Skin of body (tissue), 1 donor: ENCODE measurements at regions not wholly inside any gene's neighbourhood (a gene's known extent, or its start where the extent isn't known, plus 50 kb on each side); places are given as distances from the start of the nearest gene placed in this dataset.

Source experiments
- DNase-seq: peaks from one replicate; lab custom pipeline; 2025; lab: John Stamatoyannopoulos, UW

GRCh38 chr5:68450245-68450852 is 234.8 kb downstream of the PIK3R1 start:
- DNase-seq, result no peak

- DNase-seq, result no peak
Observed at GRCh38 chr5:68452286-68452685, 236.7 kb downstream of the PIK3R1 start.

- DNase-seq, result no peak
Observed at GRCh38 chr5:68454172-68454571, 238.6 kb downstream of the PIK3R1 start.

- DNase-seq, result no peak
Observed at GRCh38 chr5:68454766-68455165, 239.2 kb downstream of the PIK3R1 start.

DNA sequence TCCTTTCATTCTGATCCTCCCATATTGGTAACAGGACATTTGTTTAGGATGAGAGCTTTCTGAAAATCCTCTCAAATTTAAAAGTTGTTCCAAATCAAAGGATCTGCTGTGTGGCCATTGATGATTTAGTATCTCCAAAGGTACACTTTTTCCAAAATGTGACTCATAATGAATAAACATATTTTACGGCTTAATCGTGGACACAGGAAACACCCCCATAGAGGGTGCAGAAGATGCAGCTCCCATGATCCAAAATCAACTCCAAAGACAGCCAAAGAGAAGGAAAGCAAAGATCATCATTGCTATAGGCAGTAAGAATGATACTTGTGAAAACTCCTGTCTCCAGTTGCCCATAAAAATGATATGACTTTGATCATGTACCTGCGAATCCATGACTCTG is 239.7 kb downstream of the PIK3R1 start:
- no peak for DNase-seq

DNA sequence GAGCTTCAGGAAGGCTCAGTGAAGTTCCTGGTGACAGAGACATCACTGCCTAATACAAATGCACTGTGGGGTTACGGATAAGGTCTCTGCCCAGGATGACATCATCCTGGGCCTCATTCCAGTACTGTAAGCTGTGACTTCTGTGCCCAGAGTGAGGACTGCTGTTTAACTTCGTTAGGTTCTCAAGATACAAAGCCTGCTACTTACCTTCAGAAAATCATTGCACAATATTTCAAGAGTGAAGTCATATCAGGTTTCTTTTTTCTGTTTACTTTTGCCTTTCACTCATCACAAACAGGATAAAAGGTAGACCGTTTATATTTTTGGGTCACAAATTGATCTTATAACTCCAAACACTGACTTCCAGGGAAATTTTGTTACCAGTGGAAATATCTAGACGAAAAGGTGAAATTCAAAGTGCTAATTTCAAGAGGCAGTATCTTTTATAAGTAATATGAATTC is 241.2 kb downstream of the PIK3R1 start:
- no peak for DNase-seq

- DNase-seq, result no peak
Observed at GRCh38 chr5:68457285-68457684, 241.7 kb downstream of the PIK3R1 start.

DNA sequence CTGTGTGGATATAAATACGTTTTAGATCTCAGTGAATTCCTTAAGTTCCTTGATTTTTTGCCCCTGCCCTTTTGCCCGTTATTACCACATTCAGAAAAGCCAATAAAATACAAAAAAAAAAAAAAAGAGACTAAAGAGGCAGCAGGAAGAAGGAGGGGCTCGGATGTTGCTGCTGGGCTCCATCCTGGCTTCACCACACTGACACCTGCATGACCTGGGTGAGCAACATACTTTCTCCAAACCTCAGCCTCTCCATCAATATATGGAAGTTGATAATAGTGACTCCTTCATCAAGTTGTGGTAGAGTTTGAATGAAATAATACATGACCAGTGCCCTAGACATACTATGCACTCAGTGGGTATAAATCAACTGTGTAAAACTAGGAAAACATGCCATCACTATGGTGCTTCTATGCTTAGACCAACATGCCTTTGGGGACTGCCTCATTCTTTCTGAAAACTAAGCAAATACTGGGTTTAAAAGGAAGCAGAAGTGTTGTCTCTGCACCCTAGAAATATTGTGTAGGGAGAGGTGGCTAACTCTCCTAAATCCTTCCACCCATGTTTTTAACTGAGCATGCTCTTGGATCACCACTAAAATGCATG is 243.0 kb downstream of the PIK3R1 start:
- DNase-seq, result no peak

DNA sequence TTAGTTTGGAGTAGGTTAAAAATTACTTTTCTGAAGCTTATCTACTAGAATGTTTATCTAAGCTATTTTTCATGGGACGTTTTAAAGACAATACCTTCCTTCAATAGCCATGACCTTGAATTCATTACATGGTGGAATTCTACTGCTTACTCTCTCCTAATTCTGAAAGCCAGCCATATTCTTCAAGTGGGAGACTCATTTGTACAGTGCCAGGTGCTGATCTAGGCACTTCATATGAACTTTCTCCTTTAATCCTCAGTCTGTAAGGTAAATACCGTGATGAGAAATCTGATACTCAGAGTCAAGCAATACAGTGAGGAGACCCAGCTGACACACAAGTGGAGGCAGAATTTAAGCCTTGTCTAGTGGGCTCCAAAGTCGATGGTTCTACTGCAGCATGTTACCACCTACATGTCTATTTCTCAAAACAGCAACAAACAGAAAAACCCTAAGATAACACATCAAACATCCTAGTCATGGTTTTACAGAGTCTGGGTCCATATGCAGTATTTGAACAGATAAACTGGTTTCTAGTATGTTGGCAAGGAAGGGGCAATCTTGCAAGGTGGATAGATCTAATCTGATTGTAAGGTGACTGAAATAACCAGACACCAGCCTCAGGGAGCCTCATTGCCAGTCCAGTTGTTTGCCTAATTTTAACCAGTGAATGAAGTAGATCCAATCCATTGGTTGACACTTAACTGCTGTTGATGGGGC is 243.7 kb downstream of the PIK3R1 start:
- DNase-seq, result no peak

DNA sequence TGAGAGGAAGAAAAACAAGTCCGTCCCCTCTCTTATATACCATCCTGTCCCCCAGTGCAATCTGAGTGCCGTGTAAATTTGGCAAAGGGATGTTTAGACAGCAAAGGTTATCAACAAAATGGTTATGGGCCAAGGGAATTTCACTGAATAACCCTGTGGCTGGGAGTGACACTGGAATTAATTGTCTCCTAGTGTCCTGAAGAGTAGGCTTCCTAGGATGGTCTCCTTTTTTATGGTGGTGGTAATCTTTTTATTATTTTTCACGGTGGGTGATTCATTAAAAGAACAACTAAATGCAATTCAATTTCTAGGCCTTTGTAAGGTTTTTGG is 244.2 kb downstream of the PIK3R1 start:
- no peak for DNase-seq

- DNase-seq, result no peak
Observed at GRCh38 chr5:68460147-68460798, 244.7 kb downstream of the PIK3R1 start.

GRCh38 chr5:68463606-68464005 is 248.1 kb downstream of the PIK3R1 start:
- DNase-seq, result no peak

DNA sequence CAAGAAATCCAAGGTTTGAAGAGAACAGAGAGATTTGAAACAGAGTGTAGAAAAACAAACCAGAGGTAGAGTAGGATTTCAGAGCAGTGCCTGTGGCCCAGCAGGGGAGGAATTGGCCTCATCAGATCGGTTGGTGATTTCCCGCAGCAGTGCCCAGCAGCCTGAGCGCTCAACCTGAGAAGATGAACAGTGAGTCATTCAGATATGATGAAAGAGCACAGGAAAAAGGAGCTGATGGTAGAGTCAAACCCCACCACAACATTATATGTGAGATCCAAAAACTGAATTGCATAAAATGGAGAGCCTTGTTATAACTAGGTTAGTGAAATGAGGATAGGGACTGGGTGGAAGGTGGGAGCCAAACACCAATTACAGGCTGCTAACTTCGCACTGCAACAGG is 248.9 kb downstream of the PIK3R1 start:
- no peak for DNase-seq

- DNase-seq, result no peak
Observed at GRCh38 chr5:68465133-68465532, 249.6 kb downstream of the PIK3R1 start.

- no peak for DNase-seq
Observed at GRCh38 chr5:68465934-68466551, 250.5 kb downstream of the PIK3R1 start.

GRCh38 chr5:68467208-68467607 is 251.7 kb downstream of the PIK3R1 start:
- no peak for DNase-seq

DNA sequence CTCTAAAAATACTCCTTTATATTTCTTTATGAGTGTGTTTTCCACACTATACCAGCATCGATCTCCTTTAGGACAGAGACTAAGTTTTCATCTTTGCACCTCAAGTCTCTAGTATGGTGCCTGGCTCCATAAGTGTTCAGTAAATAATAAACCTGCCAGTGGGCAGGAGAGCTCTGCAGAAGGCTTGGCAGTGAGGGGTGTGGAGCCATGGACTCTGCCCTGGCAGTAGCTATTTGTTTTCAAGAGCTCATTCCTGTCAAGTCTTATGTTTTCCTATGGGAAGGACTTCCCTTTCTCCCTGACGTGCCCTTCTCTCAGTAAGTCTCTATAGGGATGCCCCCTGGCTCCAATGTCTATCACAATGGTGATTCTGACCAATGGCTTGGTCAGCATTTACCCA is 252.2 kb downstream of the PIK3R1 start:
- no peak for DNase-seq

- DNase-seq, result no peak
Observed at GRCh38 chr5:68468322-68468721, 252.8 kb downstream of the PIK3R1 start.

- DNase-seq, result no peak
Observed at GRCh38 chr5:68475476-68475983, 260.0 kb downstream of the PIK3R1 start.

- DNase-seq, result no peak
Observed at GRCh38 chr5:68476854-68477253, 261.3 kb downstream of the PIK3R1 start.

- peak; percentile 33 for DNase-seq
Observed at GRCh38 chr5:68478301-68479095, 262.9 kb downstream of the PIK3R1 start.
